HCT116 (cell line): ENCODE measurements at regions not wholly inside any gene's neighbourhood (a gene's known extent, or its start where the extent isn't known, plus 50 kb on each side); places are given as distances from the start of the nearest gene placed in this dataset.

Source experiments
- ATAC-seq: fragments of 200-7000 bp; cut with Tn5 transposase; 2 replicates; pipeline ENCODE4 v1.9.1; 2020; ENCODE audit warnings: mild to moderate bottlenecking, moderate library complexity
- BruUV-seq: library from RNA; stranded (reverse); fragments of 400-500 nt; replicated peaks from 2 replicates; lab custom pipeline; 2021; lab: Mats Ljungman, UMichigan
- CTCF ChIA-PET: fragments of 300-600 bp; sonication (Branson Sonifier 250); formaldehyde crosslinking; loops from one replicate; lab custom pipeline; 2021; ENCODE audit warnings: antibody characterized with exemption; lab: Charles Lee
- POLR2A ChIA-PET: fragments of 300-600, 350-600 bp; sonication (Branson Sonifier 250); formaldehyde crosslinking; loops from one replicate; lab custom pipeline; 2021; ENCODE audit warnings: antibody characterized with exemption; lab: Charles Lee
- RAD21 ChIA-PET, 2 experiments: fragments of 300-600 bp; sonication (Branson Sonifier 250); formaldehyde crosslinking; loops; one replicate each; lab custom pipeline; 2023; ENCODE audit warnings: low total read pairs in 2 of 2; ENCODE audit not compliant: uncharacterized antibody in 2 of 2, unreplicated experiment in 2 of 2, low non-redundant PET in 1 of 2; lab: Charles Lee
- DNase-seq: peaks from one replicate; pipeline ENCODE4 v3.0.0-alpha.2; 2010; ENCODE audit warnings: low read depth, low spot score
- H2AFZ ChIP-seq: fragments of 200-600 bp; shearing (Covaris generic), sonication (generic); 2 replicates; pipeline ENCODE4 v1.6.1; 2017; ENCODE audit warnings: low read depth, mixed run types, mixed read lengths, antibody characterized with exemption, low read length; ENCODE audit not compliant: poor library complexity, severe bottlenecking
- H3K27ac ChIP-seq: 2 replicates; pipeline ENCODE4 v1.5.1; 2012; ENCODE audit warnings: low read depth, low read length
- H3K27me3 ChIP-seq: fragments of 200-600 bp; sonication (generic); 2 replicates; pipeline ENCODE4 v1.6.1; 2016; ENCODE audit warnings: mixed run types, low read length, mixed read lengths; ENCODE audit not compliant: insufficient read depth
- H3K36me3 ChIP-seq, 2 experiments: fragments of 200-500 bp in 1 of 2; fragments of 200-600 bp in 1 of 2; sonication (Bioruptor generic) in 1 of 2; sonication (generic) in 1 of 2; 2 replicates each; pipeline versions ENCODE4 v1.5.1 to v1.6.1; 2014 to 2016; ENCODE audit warnings: low read length in 2 of 2, inconsistent platforms in 1 of 2, mixed read lengths in 1 of 2, mixed run types in 1 of 2; ENCODE audit not compliant: insufficient read depth in 2 of 2, control insufficient read depth in 1 of 2
- H3K4me1 ChIP-seq, 2 experiments: fragments of 200-600 bp in 1 of 2; sonication (generic) in 1 of 2; 2 replicates each; pipeline versions ENCODE4 v1.5.1 to v1.6.1; 2012 to 2017; ENCODE audit warnings: low read length in 2 of 2, inconsistent platforms in 1 of 2, mild to moderate bottlenecking in 1 of 2, mixed read lengths in 1 of 2, mixed run types in 1 of 2, moderate library complexity in 1 of 2; ENCODE audit not compliant: insufficient read depth in 2 of 2, control insufficient read depth in 1 of 2
- H3K4me2 ChIP-seq: fragments of 200-600 bp; sonication (generic); 2 replicates; pipeline ENCODE4 v1.6.1; 2017; ENCODE audit warnings: mixed run types, low read length, mixed read lengths
- H3K4me3 ChIP-seq, 2 experiments: fragments of 200-600 bp in 1 of 2; sonication (generic) in 1 of 2; replicated peaks in 1 of 2; 2 replicates each; pipeline ENCODE4 v1.5.1; 2011 to 2016; ENCODE audit warnings: low read length in 2 of 2, control low read depth in 1 of 2, low read depth in 1 of 2, mild to moderate bottlenecking in 1 of 2, mixed read lengths in 1 of 2, mixed run types in 1 of 2
- H3K79me2 ChIP-seq: fragments of 200-600 bp; sonication (generic); 2 replicates; pipeline ENCODE4 v1.6.1; 2017; ENCODE audit warnings: mild to moderate bottlenecking, mixed run types, low read length, moderate library complexity, mixed read lengths; ENCODE audit not compliant: insufficient read depth
- H3K9ac ChIP-seq: fragments of 200-600 bp; sonication (generic); 2 replicates; pipeline ENCODE4 v1.6.1; 2016; ENCODE audit warnings: low read length, mixed read lengths
- H3K9me2 ChIP-seq: fragments of 200-600 bp; sonication (generic), shearing (Covaris generic); 2 replicates; pipeline ENCODE4 v1.6.1; 2017; ENCODE audit warnings: mixed run types, mild to moderate bottlenecking, moderate library complexity; ENCODE audit not compliant: insufficient read depth
- H3K9me3 ChIP-seq, 2 experiments: fragments of 200-500 bp in 1 of 2; fragments of 200-600 bp in 1 of 2; sonication (Bioruptor generic) in 1 of 2; sonication (generic) in 1 of 2; 2 replicates each; pipeline ENCODE4 v1.6.1; 2014 to 2017; ENCODE audit warnings: low read length in 2 of 2, mixed read lengths in 2 of 2, inconsistent platforms in 1 of 2, low read depth in 1 of 2, mild to moderate bottlenecking in 1 of 2, mixed run types in 1 of 2, moderate library complexity in 1 of 2; ENCODE audit not compliant: control insufficient read depth in 1 of 2, insufficient read depth in 1 of 2
- H4K20me1 ChIP-seq: fragments of 200-600 bp; sonication (generic), shearing (Covaris generic); 2 replicates; pipeline ENCODE4 v1.6.1; 2017; ENCODE audit warnings: mixed run types, mild to moderate bottlenecking, moderate library complexity; ENCODE audit not compliant: insufficient read depth
- CBX3 ChIP-seq: IDR thresholded peaks from 2 replicates; pipeline ENCODE4 v1.6.1; 2012; ENCODE audit warnings: low read depth
- EGR1 ChIP-seq: IDR thresholded peaks from 2 replicates; pipeline ENCODE4 v1.6.1; 2012; ENCODE audit warnings: low read depth
- ELF1 ChIP-seq: IDR thresholded peaks from 2 replicates; pipeline ENCODE4 v1.6.1; 2012; ENCODE audit warnings: low read depth, borderline replicate concordance
- EZH2 ChIP-seq: fragments of 200-600 bp; sonication (generic); IDR thresholded peaks from 2 replicates; pipeline ENCODE4 v1.6.1; 2017; ENCODE audit warnings: antibody characterized with exemption, mixed run types
- JUND ChIP-seq: IDR thresholded peaks from 2 replicates; pipeline ENCODE4 v1.6.1; 2012
- RAD21 ChIP-seq: IDR thresholded peaks from 2 replicates; pipeline ENCODE4 v1.6.1; 2012; ENCODE audit warnings: low read depth, mild to moderate bottlenecking
- SP1 ChIP-seq: IDR thresholded peaks from 2 replicates; pipeline ENCODE4 v1.6.1; 2012; ENCODE audit warnings: low read depth
- SRF ChIP-seq: IDR thresholded peaks from 2 replicates; pipeline ENCODE4 v1.6.1; 2012; ENCODE audit warnings: low read depth
- TCF7L2 ChIP-seq: IDR thresholded peaks from 2 replicates; pipeline ENCODE4 v1.7.0; 2011; ENCODE audit warnings: borderline replicate concordance, inconsistent platforms; ENCODE audit not compliant: insufficient read depth, insufficient read length; ENCODE audit errors: extremely low read depth
- YY1 ChIP-seq: IDR thresholded peaks from 2 replicates; pipeline ENCODE4 v1.6.1; 2011; ENCODE audit warnings: low read length, low read depth, moderate library complexity, mild to moderate bottlenecking; ENCODE audit not compliant: insufficient replicate concordance; ENCODE audit errors: extremely low read depth
- ZBTB33 ChIP-seq: IDR thresholded peaks from 2 replicates; pipeline ENCODE4 v1.6.1; 2011; ENCODE audit warnings: mild to moderate bottlenecking, low read length, moderate library complexity; ENCODE audit not compliant: insufficient replicate concordance; ENCODE audit errors: extremely low read depth
- ZFX ChIP-seq: fragments of 450-650 bp; IDR thresholded peaks from 2 replicates; pipeline ENCODE4 v1.6.1; 2017
- ZNF274 ChIP-seq: fragments of 200-500 bp; sonication (Bioruptor generic); IDR thresholded peaks from 2 replicates; pipeline ENCODE4 v1.6.1; 2014; ENCODE audit warnings: mild to moderate bottlenecking, low read depth, low read length, inconsistent platforms
- intact Hi-C: fragments of 100-400 bp; cut with micrococcal nuclease; formaldehyde crosslinking; loops from 2 replicates; pipeline ENCODE4 v1.10.0; 2022
- TF ChIP-seq, protein P1 (sequence below): IDR thresholded peaks from 2 replicates; pipeline ENCODE4 v1.6.1; 2012
- TF ChIP-seq, protein P2 (sequence below): IDR thresholded peaks from 2 replicates; pipeline ENCODE4 v1.6.1; 2012

DNA sequence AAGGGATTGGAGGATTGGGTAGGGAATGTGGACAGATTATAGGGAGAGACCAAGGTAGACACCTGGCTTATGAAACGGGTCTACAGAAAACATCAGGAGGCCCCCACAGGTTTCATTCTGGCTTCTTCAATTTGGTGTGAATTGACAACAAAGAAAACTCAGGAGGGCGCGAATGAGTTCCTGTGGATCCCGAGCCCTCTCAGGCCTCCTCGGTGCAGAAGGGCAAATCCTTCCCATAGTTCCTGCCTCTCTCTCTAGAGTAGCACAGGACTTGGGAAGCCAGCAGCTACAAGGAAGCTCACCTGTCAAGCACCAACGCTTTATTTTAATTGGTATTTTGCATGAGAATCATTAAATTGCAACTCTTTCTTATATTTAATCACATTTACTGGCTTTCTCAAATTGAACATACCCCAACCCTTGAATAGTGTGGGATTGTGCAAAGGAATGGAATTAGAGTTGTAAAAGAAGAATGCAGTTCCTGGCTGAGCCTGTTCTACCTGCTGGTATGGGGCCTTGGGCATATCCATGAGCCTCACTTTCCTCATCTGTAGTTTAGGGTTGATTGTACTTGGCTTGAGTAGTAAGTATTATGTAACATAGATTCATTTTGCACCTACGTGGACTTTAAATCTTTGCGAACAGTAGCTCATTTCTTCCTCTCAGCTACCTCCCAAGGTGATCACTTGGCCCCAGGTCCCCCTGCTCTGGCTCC, 56.4 kb upstream of the PHACTR2 start:
- no peaks in the 10 kb centered on the region for H3K27me3 ChIP-seq
- POLR2A ChIA-PET: no interaction called here
- RAD21 ChIA-PET: interaction anchor here in 1 of 2 experiments (0.6 kb wide), 1 partner anchor 29 kb away, joined by 3 read pairs; no protein-coding TSS in a partner anchor

GRCh38 chr6:143620447-143620846, 57.3 kb upstream of the PHACTR2 start:
- no peaks in the 10 kb centered on the region for H3K36me3 ChIP-seq
- no TSS peak for BruUV-seq
- H3K9me3 ChIP-seq: no peaks in the 10 kb centered on the region
- H3K4me2 ChIP-seq: no peak overlapping the region
- H3K27ac ChIP-seq: no peak overlapping the region
- H3K9me2 ChIP-seq: no peaks in the 10 kb centered on the region
- DNase-seq: no peak
- intact Hi-C loops: no loop called here
- H3K4me3 ChIP-seq: no peak overlapping the region
- no peaks in the 10 kb centered on the region for H4K20me1 ChIP-seq
- no peak for ATAC-seq
- no peak overlapping the region for H3K9ac ChIP-seq
- CTCF ChIA-PET: no interaction called here
- H2AFZ ChIP-seq: no peak overlapping the region
- RAD21 ChIA-PET: no interaction called here
- no peaks in the 10 kb centered on the region; a peak in 1 of 4 replicates for H3K4me1 ChIP-seq
- POLR2A ChIA-PET: no interaction called here
- no peaks in the 10 kb centered on the region for H3K27me3 ChIP-seq
- no peaks in the 10 kb centered on the region for H3K79me2 ChIP-seq
- TF ChIP-seq EGR1 (no peak), EZH2 (no peak), SRF (no peak), ZBTB33 (no peak), CBX3 (no peak), TCF7L2 (no peak), ZFX (no peak), RAD21 (no peak)
- TF ChIP-seq, protein P1, sequence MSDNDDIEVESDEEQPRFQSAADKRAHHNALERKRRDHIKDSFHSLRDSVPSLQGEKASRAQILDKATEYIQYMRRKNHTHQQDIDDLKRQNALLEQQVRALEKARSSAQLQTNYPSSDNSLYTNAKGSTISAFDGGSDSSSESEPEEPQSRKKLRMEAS: no peak
- TF ChIP-seq, protein P2, sequence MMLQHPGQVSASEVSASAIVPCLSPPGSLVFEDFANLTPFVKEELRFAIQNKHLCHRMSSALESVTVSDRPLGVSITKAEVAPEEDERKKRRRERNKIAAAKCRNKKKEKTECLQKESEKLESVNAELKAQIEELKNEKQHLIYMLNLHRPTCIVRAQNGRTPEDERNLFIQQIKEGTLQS: no peak

More for the DNA sequence above, 56.4 kb upstream of the PHACTR2 start:
- H3K36me3 ChIP-seq: no peaks in the 10 kb centered on the region
- no TSS peak for BruUV-seq
- DNase-seq: no peak
- no peaks in the 10 kb centered on the region for H4K20me1 ChIP-seq
- H2AFZ ChIP-seq: no peak overlapping the region
- no peak for TF ChIP-seq TCF7L2
- no peak for TF ChIP-seq JUND
- no peak for TF ChIP-seq CBX3
- TF ChIP-seq, protein P2: no peak
- no peak for TF ChIP-seq YY1
- TF ChIP-seq ZNF274: no peak
- no peak for TF ChIP-seq SP1
- no peak for TF ChIP-seq ELF1
- CTCF ChIA-PET: no interaction called here
- no peaks in the 10 kb centered on the region for H3K9me3 ChIP-seq
- no peaks in the 10 kb centered on the region for H3K79me2 ChIP-seq
- no peaks in the 10 kb centered on the region; a peak in 1 of 4 replicates for H3K4me1 ChIP-seq
- intact Hi-C loops: no loop called here
- H3K9me2 ChIP-seq: no peaks in the 10 kb centered on the region
- no peak overlapping the region for H3K4me3 ChIP-seq
- no peak for ATAC-seq
- no peak overlapping the region for H3K9ac ChIP-seq
- no peak overlapping the region for H3K27ac ChIP-seq
- H3K4me2 ChIP-seq: no peak overlapping the region
